ENCODE measurements at regions not wholly inside any gene's neighbourhood (a gene's known extent, or its start where the extent isn't known, plus 50 kb on each side); places are given as distances from the start of the nearest gene placed in this dataset.

DNA sequence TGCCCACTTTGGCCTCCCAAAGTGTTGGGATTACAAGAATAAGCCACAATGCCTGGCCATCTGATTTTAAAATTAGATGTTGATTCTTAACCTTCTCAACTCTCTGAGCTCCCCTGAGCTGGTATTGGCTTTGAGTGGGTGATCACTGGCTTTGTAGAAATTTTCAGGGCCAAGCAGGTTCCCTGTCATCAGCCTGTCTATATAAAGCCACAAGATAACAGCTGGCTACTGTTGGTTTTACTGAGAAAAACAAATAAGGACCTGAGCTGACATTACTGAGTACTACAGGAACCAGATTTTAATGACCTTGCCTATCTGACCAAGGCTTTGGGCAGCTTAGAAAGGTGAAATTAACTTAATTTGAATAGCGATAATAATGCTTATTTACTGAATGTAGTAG lies 153.6 kb downstream of the MSX2 start:
- TF ChIP-seq POLR2A (IDR thresholded peaks at IDR 0.05; ENCODE audit: low read depth, low read length) (no peak), POLR2AphosphoS5 (IDR thresholded peaks at IDR 0.05; ENCODE audit: low read depth, low read length) (no peak), TAF1 (IDR thresholded peaks at IDR 0.05; ENCODE audit: borderline replicate concordance, low read depth, low read length) (no peak)
